Endothelial cell (in vitro differentiated cells): ENCODE measurements at regions not wholly inside any gene's neighbourhood (a gene's known extent, or its start where the extent isn't known, plus 50 kb on each side); places are given as distances from the start of the nearest gene placed in this dataset.

ENCODE experiments used
- DNase-seq: peaks from one replicate; pipeline ENCODE4 v3.0.0; 2021; ENCODE audit warnings: low spot score
- H3K27ac Mint-ChIP-seq: one replicate; pipeline ENCODE4 v1.8.0; 2021; ENCODE audit warnings: mixed read lengths, inconsistent platforms; ENCODE audit not compliant: unreplicated experiment
- H3K27me3 Mint-ChIP-seq: one replicate; pipeline ENCODE4 v1.8.0; 2021; ENCODE audit warnings: mild to moderate bottlenecking, moderate library complexity, mixed read lengths, inconsistent platforms; ENCODE audit not compliant: unreplicated experiment
- H3K36me3 Mint-ChIP-seq: one replicate; pipeline ENCODE4 v1.8.0; 2021; ENCODE audit warnings: mild to moderate bottlenecking, low read depth, mixed read lengths, inconsistent platforms; ENCODE audit not compliant: unreplicated experiment
- H3K4me1 Mint-ChIP-seq: one replicate; pipeline ENCODE4 v1.8.0; 2021; ENCODE audit warnings: mild to moderate bottlenecking, mixed read lengths, inconsistent platforms; ENCODE audit not compliant: unreplicated experiment
- H3K4me3 Mint-ChIP-seq: one replicate; pipeline ENCODE4 v1.8.0; 2021; ENCODE audit warnings: mild to moderate bottlenecking, mixed read lengths, inconsistent platforms; ENCODE audit not compliant: unreplicated experiment
- H3K9me3 Mint-ChIP-seq: one replicate; pipeline ENCODE4 v1.8.0; 2021; ENCODE audit warnings: mixed read lengths, inconsistent platforms; ENCODE audit not compliant: unreplicated experiment
- CTCF ChIP-seq: fragments of 200-600 bp; sonication (generic); IDR thresholded peaks from one replicate; pipeline ENCODE4 v1.5.0; 2021; ENCODE audit warnings: antibody characterized with exemption; ENCODE audit not compliant: unreplicated experiment

DNA sequence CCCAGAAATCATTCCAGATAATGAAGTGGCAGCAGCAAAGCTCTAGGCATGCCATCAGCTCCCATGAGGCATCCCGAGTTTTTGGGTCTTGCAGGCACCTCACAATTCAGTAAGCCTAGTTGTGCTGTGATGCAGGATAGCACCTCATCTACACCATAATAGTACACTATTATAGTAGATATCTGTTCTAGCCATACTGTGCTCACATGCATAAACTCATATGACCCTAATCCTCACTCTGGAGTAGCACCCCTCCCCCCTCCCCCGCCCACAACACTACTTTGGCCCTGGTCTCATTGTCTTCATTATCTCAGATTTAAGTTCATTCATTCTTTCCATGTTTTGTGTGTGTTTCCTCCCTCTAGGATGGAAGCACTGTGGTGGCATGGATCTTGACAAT lies 102.5 kb upstream of the PITX1 start:
- no peak for DNase-seq
- no peak for TF ChIP-seq CTCF
- Mint-ChIP-seq H3K9me3 (no peaks in the 10 kb centered on the region), H3K4me1 (peaks cover 9% of the 10 kb centered on the region), H3K27ac (no peak overlapping the region), H3K27me3 (peaks cover 11% of the 10 kb centered on the region), H3K36me3 (no peaks in the 10 kb centered on the region), H3K4me3 (no peak overlapping the region)

DNA sequence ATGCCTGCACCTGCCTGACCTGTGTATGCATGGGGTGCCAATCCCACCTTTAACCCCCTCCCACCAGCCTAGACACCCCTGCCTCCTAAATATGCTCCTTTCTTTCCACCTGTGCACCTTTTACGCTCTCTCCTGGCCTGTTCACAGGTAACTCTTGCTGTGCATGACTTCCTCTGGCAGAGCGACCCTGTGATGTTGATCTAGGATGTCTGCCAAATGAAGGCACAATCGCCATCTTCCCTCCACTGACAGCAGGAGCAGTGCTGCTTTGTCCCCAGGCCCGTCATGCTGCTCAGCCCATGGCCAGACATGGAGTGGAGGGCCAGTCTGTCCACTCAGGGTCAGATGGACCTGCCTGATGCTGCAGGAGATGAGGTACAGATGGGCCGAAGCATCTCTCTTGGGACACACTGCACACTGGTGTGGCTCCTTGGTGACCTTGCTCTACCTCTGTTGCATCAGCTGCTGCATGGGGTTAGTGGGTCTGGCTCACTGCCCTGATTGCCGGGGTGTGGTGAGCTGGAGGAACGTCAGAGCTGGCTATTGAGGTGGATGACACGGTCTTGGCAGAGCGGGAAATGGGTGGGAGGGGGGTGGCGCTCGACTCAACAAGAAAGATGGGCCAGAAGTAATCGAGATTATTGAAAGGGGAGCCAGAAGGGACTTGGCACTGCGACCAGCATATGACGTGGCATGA lies 101.7 kb upstream of the PITX1 start:
- Mint-ChIP-seq H3K9me3 (no peaks in the 10 kb centered on the region), H3K27ac (no peak overlapping the region), H3K4me3 (no peak overlapping the region), H3K36me3 (no peaks in the 10 kb centered on the region), H3K27me3 (peaks cover 11% of the 10 kb centered on the region), H3K4me1 (peaks cover 9% of the 10 kb centered on the region)
- TF ChIP-seq CTCF = no peak
- DNase-seq = no peak

GRCh38 chr5:135134691-135135381 lies 100.8 kb upstream of the PITX1 start:
- peaks cover 9% of the 10 kb centered on the region for H3K4me1 Mint-ChIP-seq
- H3K9me3 Mint-ChIP-seq = no peaks in the 10 kb centered on the region
- no peak overlapping the region for H3K27ac Mint-ChIP-seq
- H3K4me3 Mint-ChIP-seq = no peak overlapping the region
- no peaks in the 10 kb centered on the region for H3K36me3 Mint-ChIP-seq
- DNase-seq = no peak
- peaks cover 14% of the 10 kb centered on the region for H3K27me3 Mint-ChIP-seq
- no peak for TF ChIP-seq CTCF

- Mint-ChIP-seq H3K27me3 (peaks cover 18% of the 10 kb centered on the region), H3K9me3 (no peaks in the 10 kb centered on the region), H3K4me1 (peaks cover 9% of the 10 kb centered on the region), H3K27ac (no peak overlapping the region), H3K4me3 (no peak overlapping the region), H3K36me3 (no peaks in the 10 kb centered on the region)
- no peak for TF ChIP-seq CTCF
- no peak for DNase-seq
Measured at GRCh38 chr5:135133698-135134515, 99.9 kb upstream of the PITX1 start.
